ENCODE measurements at regions not wholly inside any gene's neighbourhood (a gene's known extent, or its start where the extent isn't known, plus 50 kb on each side); places are given as distances from the start of the nearest gene placed in this dataset.
A peak's percentile ranks its signal among the peaks of the same experiment; 100 is the strongest.
"Not testable (repeated sequence)": the region's sequence is repeated elsewhere in the genome, so short reads cannot be mapped to it uniquely, and the experiment has no call there.

GRCh38 chr6:137583519-137583918 is 89.3 kb upstream of the OLIG3 start:
- H3K9me3 ChIP-seq; H3K4me3 ChIP-seq; ATAC-seq; H3K4me2 ChIP-seq; H3K27ac ChIP-seq; FAIRE-seq; POLR2A ChIA-PET; DNase-seq (ENCODE audit: low read depth in 1 of 2, low spot score in 1 of 2); H3K4me1 ChIP-seq: not testable (repeated sequence)
- WGBS (ENCODE audit: missing lambda C conversion rate): 30% methylated on average over 6 of the region's 6 CpGs
- CTCF ChIA-PET: interaction anchor here (0.6 to 1.3 kb wide), 2 partner anchors 13 to 45 kb away, joined by 3 to 4 read pairs; no protein-coding TSS in a partner anchor

GRCh38 chr6:137588472-137588871 is 94.3 kb upstream of the OLIG3 start:
- CTCF ChIA-PET: interaction anchor here (2.7 kb wide), 1 partner anchor 18 kb away, joined by 6 read pairs; no protein-coding TSS in a partner anchor
- Histone ChIP-seq H3K4me2 (no peak overlapping the region), H3K4me1 (no peaks in the 10 kb centered on the region), H3K4me3 (no peak overlapping the region), H3K27ac (no peak overlapping the region), H3K9me3 (peaks cover 10% of the 10 kb centered on the region; the same call in 1 of the 3 replicates)
- FAIRE-seq (no peak), ATAC-seq (no peak; a peak in 1 of 6 replicates), DNase-seq (ENCODE audit: low read depth in 1 of 2, low spot score in 1 of 2) (no peak)
- no peak for TF ChIP-seq MAZ (IDR thresholded peaks at IDR 0.05; ENCODE audit: borderline replicate concordance, low read depth, low read length)
- no peak for TF ChIP-seq MAFK (IDR thresholded peaks at IDR 0.05; ENCODE audit: partially characterized antibody)
- TF ChIP-seq MYC (IDR thresholded peaks at IDR 0.05; ENCODE audit: borderline replicate concordance, low read length): no peak
- TF ChIP-seq CHD2 (IDR thresholded peaks at IDR 0.05; ENCODE audit: low read length, partially characterized antibody): no peak
- TF ChIP-seq PHF8 (IDR thresholded peaks at IDR 0.05; ENCODE audit: borderline replicate concordance, low read depth): no peak
- TF ChIP-seq CEBPB (IDR thresholded peaks at IDR 0.05): no peak
- TF ChIP-seq GATA3 (IDR thresholded peaks at IDR 0.05; ENCODE audit: borderline replicate concordance): no peak
- POLR2A ChIA-PET: no interaction called here
- 47% methylated on average over 3 of the region's 4 CpGs for WGBS (ENCODE audit: missing lambda C conversion rate)

GRCh38 chr6:137589067-137589848 is 95.1 kb upstream of the OLIG3 start:
- ChIA-PET POLR2A (no interaction called here), CTCF (interaction anchor here (0.8 to 2.7 kb wide), 5 partner anchors 15 to 129 kb away, joined by 3 to 6 read pairs (median 3); no protein-coding TSS in a partner anchor)
- Histone ChIP-seq H3K4me3 (no peak overlapping the region), H3K4me2 (no peak overlapping the region), H3K27ac (no peak overlapping the region), H3K9me3 (peaks cover 10% of the 10 kb centered on the region; the same call in 1 of the 3 replicates), H3K4me1 (no peaks in the 10 kb centered on the region)
- ATAC-seq (peak in 1 of 2 experiments; percentile 88; a peak in 3 of 6 replicates), FAIRE-seq (no peak), DNase-seq (ENCODE audit: low read depth in 1 of 2, low spot score in 1 of 2) (peak; percentile 10 to 73)
- TF ChIP-seq CEBPB (IDR thresholded peaks at IDR 0.05) (peak in 1 of 2 experiments; percentile 29; a peak in 1 of 4 replicates), RAD21 (conservative IDR thresholded peaks at IDR 0.05 in 1 of 2, IDR thresholded peaks at IDR 0.05 in 1 of 2) (peak in 1 of 2 experiments; percentile 41; a peak in 1 of 5 replicates), CTCF (IDR thresholded peaks at IDR 0.05) (0 out of 3 replicates have a peak, but pooled peaks have one; percentile 7), ZFP36 (IDR thresholded peaks at IDR 0.05; ENCODE audit: borderline replicate concordance, partially characterized antibody) (no peak)
- 44% methylated on average over 7 of the region's 9 CpGs for WGBS (ENCODE audit: missing lambda C conversion rate)

GRCh38 chr6:137590684-137591083 is 96.5 kb upstream of the OLIG3 start:
- CTCF ChIA-PET: interaction anchor here (1.5 kb wide), 1 partner anchor 41 kb away, joined by 3 read pairs; no protein-coding TSS in a partner anchor
- no peak overlapping the region for H3K4me3 ChIP-seq

More at GRCh38 chr6:137590684-137591083, 96.5 kb upstream of the OLIG3 start:
- Histone ChIP-seq H3K4me1 (no peaks in the 10 kb centered on the region), H3K27ac (no peak overlapping the region), H3K9me3 (peaks cover 10% of the 10 kb centered on the region; the same call in 1 of the 3 replicates), H3K4me2 (no peak overlapping the region)
- ATAC-seq (no peak), DNase-seq (ENCODE audit: low read depth in 1 of 2, low spot score in 1 of 2) (no peak), FAIRE-seq (no peak)
- TF ChIP-seq JUNB (IDR thresholded peaks at IDR 0.05) (no peak), SREBF2 (IDR thresholded peaks at IDR 0.05) (no peak), JUN (IDR thresholded peaks at IDR 0.05) (no peak), KDM5A (IDR thresholded peaks at IDR 0.05) (no peak), KDM1A (IDR thresholded peaks at IDR 0.05; ENCODE audit: low read depth) (no peak), RCOR1 (IDR thresholded peaks at IDR 0.05; ENCODE audit: low read depth, low read length) (no peak), BCL3 (IDR thresholded peaks at IDR 0.05) (no peak), TFCP2L1 (CRISPR knock-in tag; IDR thresholded peaks at IDR 0.05) (no peak), NR3C1 (IDR thresholded peaks at IDR 0.05) (no peak), CBX2 (IDR thresholded peaks at IDR 0.05; ENCODE audit: borderline replicate concordance, low read depth) (no peak), RARB (CRISPR knock-in tag; IDR thresholded peaks at IDR 0.05) (no peak), EHF (CRISPR knock-in tag; IDR thresholded peaks at IDR 0.05) (no peak)
- POLR2A ChIA-PET: no interaction called here

Data from A549 (cell line).